Parathyroid adenoma (tissue), 2 donors: ENCODE measurements at regions not wholly inside any gene's neighbourhood (a gene's known extent, or its start where the extent isn't known, plus 50 kb on each side); places are given as distances from the start of the nearest gene placed in this dataset.

Experiments used
- H2AFZ ChIP-seq: fragments of 300-600 bp; sonication (generic); one replicate; pipeline ENCODE4 v1.7.0; 2017; ENCODE audit warnings: antibody characterized with exemption, mild to moderate bottlenecking
- H3K27ac ChIP-seq: fragments of 300-600 bp; sonication (generic); one replicate; pipeline ENCODE4 v1.7.0; 2017
- H3K27me3 ChIP-seq: fragments of 300-600 bp; sonication (generic); one replicate; pipeline ENCODE4 v1.7.0; 2017; ENCODE audit warnings: low read length; ENCODE audit not compliant: control insufficient read depth, insufficient read depth
- H3K36me3 ChIP-seq: fragments of 300-600 bp; sonication (generic); one replicate; pipeline ENCODE4 v1.7.0; 2017; ENCODE audit warnings: low read length; ENCODE audit not compliant: control insufficient read depth, insufficient read depth
- H3K4me1 ChIP-seq: fragments of 300-600 bp; sonication (generic); one replicate; pipeline ENCODE4 v1.7.0; 2017; ENCODE audit warnings: control low read depth
- H3K4me2 ChIP-seq: fragments of 300-600 bp; sonication (generic); one replicate; pipeline ENCODE4 v1.7.0; 2017; ENCODE audit warnings: low read length
- H3K4me3 ChIP-seq: fragments of 300-600 bp; sonication (generic); one replicate; pipeline ENCODE4 v1.7.0; 2017; ENCODE audit warnings: low read depth, low read length
- H3K79me2 ChIP-seq: fragments of 300-600 bp; sonication (generic); one replicate; pipeline ENCODE4 v1.7.0; 2017; ENCODE audit warnings: control low read depth
- H3K9ac ChIP-seq: fragments of 300-600 bp; sonication (generic); one replicate; pipeline ENCODE4 v1.7.0; 2017; ENCODE audit warnings: mild to moderate bottlenecking
- H3K9me3 ChIP-seq: fragments of 300-600 bp; sonication (generic); one replicate; pipeline ENCODE4 v1.7.0; 2017; ENCODE audit warnings: low read length; ENCODE audit not compliant: control insufficient read depth
- CTCF ChIP-seq: fragments of 300-600 bp; sonication (generic); IDR thresholded peaks from one replicate; pipeline ENCODE4 v1.7.0; 2017; ENCODE audit warnings: antibody characterized with exemption, mild to moderate bottlenecking
- donor health status: primary hyperparathyroidism.

- H3K36me3 ChIP-seq: no peaks in the 10 kb centered on the region
- no peaks in the 10 kb centered on the region for H3K9me3 ChIP-seq
- no peaks in the 10 kb centered on the region for H3K4me1 ChIP-seq
- no peak overlapping the region for H3K9ac ChIP-seq
- no peak overlapping the region for H2AFZ ChIP-seq
- H3K4me2 ChIP-seq: no peak overlapping the region
- no peak overlapping the region for H3K4me3 ChIP-seq
- H3K79me2 ChIP-seq: no peaks in the 10 kb centered on the region
- H3K27me3 ChIP-seq: no peaks in the 10 kb centered on the region
- H3K27ac ChIP-seq: no peak overlapping the region
- no peak for TF ChIP-seq CTCF
Observed at GRCh38 chr1:115182012-115182715, 92.9 kb upstream of the TSPAN2 start.

GRCh38 chr1:115181231-115181630 is 91.9 kb upstream of the TSPAN2 start:
- Histone ChIP-seq H3K36me3 (no peaks in the 10 kb centered on the region), H3K79me2 (no peaks in the 10 kb centered on the region), H3K4me2 (no peak overlapping the region), H3K27me3 (no peaks in the 10 kb centered on the region), H2AFZ (no peak overlapping the region), H3K4me3 (no peak overlapping the region), H3K9me3 (no peaks in the 10 kb centered on the region), H3K9ac (no peak overlapping the region), H3K4me1 (no peaks in the 10 kb centered on the region), H3K27ac (no peak overlapping the region)
- no peak for TF ChIP-seq CTCF

- H3K4me3 ChIP-seq: no peak overlapping the region
- no peak for TF ChIP-seq CTCF
- H3K4me2 ChIP-seq: no peak overlapping the region
- H3K9ac ChIP-seq: no peak overlapping the region
- H3K9me3 ChIP-seq: no peaks in the 10 kb centered on the region
- H2AFZ ChIP-seq: no peak overlapping the region
- H3K27me3 ChIP-seq: no peaks in the 10 kb centered on the region
- H3K4me1 ChIP-seq: no peaks in the 10 kb centered on the region
- no peaks in the 10 kb centered on the region for H3K36me3 ChIP-seq
- no peak overlapping the region for H3K27ac ChIP-seq
- no peaks in the 10 kb centered on the region for H3K79me2 ChIP-seq
Observed at GRCh38 chr1:115179397-115180079, 90.2 kb upstream of the TSPAN2 start.

- H3K4me3 ChIP-seq: no peak overlapping the region
- H3K27me3 ChIP-seq: no peaks in the 10 kb centered on the region
- H3K79me2 ChIP-seq: no peaks in the 10 kb centered on the region
- no peak overlapping the region for H3K4me2 ChIP-seq
- no peak for TF ChIP-seq CTCF
- H3K9ac ChIP-seq: no peak overlapping the region
- H3K4me1 ChIP-seq: no peaks in the 10 kb centered on the region
- no peaks in the 10 kb centered on the region for H3K9me3 ChIP-seq
- no peaks in the 10 kb centered on the region for H3K36me3 ChIP-seq
- no peak overlapping the region for H3K27ac ChIP-seq
- H2AFZ ChIP-seq: no peak overlapping the region
Observed at GRCh38 chr1:115176189-115176588, 86.9 kb upstream of the TSPAN2 start.

- Histone ChIP-seq H3K9me3 (no peaks in the 10 kb centered on the region), H3K27me3 (no peaks in the 10 kb centered on the region), H3K4me3 (no peak overlapping the region), H3K4me1 (no peaks in the 10 kb centered on the region), H3K79me2 (no peaks in the 10 kb centered on the region), H3K27ac (no peak overlapping the region), H2AFZ (no peak overlapping the region), H3K4me2 (no peak overlapping the region), H3K9ac (no peak overlapping the region), H3K36me3 (no peaks in the 10 kb centered on the region)
- TF ChIP-seq CTCF: no peak
Observed at GRCh38 chr1:115175596-115175995, 86.3 kb upstream of the TSPAN2 start.
